ENCODE measurements at regions not wholly inside any gene's neighbourhood (a gene's known extent, or its start where the extent isn't known, plus 50 kb on each side); places are given as distances from the start of the nearest gene placed in this dataset.

DNA sequence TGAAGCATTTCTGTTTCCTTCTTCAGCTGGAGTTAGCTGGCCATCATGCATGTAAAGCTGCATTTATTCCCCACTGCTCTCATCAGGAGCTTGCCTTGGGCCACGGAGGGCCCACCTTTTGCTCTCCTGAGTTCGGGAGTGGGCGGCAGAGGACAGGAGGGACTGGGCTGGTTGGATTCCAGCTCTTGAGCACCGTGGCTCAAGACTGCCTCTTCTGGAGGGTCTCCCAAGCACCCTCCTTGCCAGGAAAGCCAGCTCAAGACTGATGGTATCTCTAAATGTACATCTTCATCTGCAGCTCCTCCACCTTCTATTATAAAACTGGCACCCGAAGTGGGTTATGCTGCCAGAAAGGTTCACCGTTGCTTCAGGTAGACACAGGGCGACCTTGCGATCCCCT, 399.6 kb upstream of the IRX1 start:
- TF ChIP-seq POLR2A (IDR thresholded peaks at IDR 0.05) = no peak
- TF ChIP-seq CTCF (IDR thresholded peaks at IDR 0.05) = no peak
- TF ChIP-seq POLR2AphosphoS5 (IDR thresholded peaks at IDR 0.05) = no peak
- no peak for TF ChIP-seq EP300 (IDR thresholded peaks at IDR 0.05; ENCODE audit: low read depth)

All from transverse colon (tissue), 4 donors.